HG03139 (cell line): ENCODE measurements at regions not wholly inside any gene's neighbourhood (a gene's known extent, or its start where the extent isn't known, plus 50 kb on each side); places are given as distances from the start of the nearest gene placed in this dataset.
"Not testable (repeated sequence)": the region's sequence is repeated elsewhere in the genome, so short reads cannot be mapped to it uniquely, and the experiment has no call there.

ENCODE experiments used
- ATAC-seq: cut with Tn5 transposase; IDR thresholded peaks from one replicate; pipeline ENCODE4 v1.9.1; 2021; ENCODE audit not compliant: unreplicated experiment

GRCh38 chr15:96046620-96047240 lies 283.8 kb upstream of the NR2F2 start:
- no peak for ATAC-seq

DNA sequence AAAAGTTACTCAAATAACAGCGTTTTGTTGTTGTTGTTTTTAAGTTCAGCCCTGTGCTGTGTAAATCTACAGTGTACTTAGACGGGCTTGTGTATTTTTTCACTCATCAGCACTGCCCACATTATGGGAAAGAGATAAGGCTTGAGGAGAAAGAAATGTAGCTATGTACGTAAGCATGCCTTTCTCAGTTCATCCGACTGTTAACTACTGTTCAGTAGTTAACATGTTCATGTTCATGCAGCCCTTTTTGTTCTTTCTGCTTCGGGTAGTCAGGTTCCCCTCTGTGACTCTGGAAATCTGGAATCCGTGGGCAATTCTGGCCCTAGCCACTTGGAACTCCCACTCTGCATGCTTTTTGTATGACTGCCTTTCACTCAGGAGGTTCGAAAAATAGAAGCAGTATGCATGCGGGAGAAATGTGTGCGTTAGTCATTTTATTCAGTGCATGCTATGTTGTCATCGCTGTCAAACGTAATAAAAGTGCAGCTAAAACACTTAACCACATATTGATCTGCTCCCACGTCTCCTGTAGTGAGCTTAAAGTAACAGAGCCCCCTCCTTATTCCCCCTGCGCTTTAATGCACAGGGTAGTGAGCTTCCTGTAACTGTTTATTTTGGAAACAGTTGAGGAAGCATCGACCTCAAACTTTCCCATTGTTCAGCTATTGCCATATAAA lies 283.1 kb upstream of the NR2F2 start:
- ATAC-seq, result no peak

GRCh38 chr15:96049323-96049722 lies 281.2 kb upstream of the NR2F2 start:
- ATAC-seq, result no peak

- ATAC-seq, result no peak
Measured at GRCh38 chr15:96049766-96050165, 280.7 kb upstream of the NR2F2 start.

- no peak for ATAC-seq
Measured at GRCh38 chr15:96051598-96051997, 278.9 kb upstream of the NR2F2 start.

GRCh38 chr15:96052154-96052553 lies 278.3 kb upstream of the NR2F2 start:
- no peak for ATAC-seq

- ATAC-seq, result no peak
Measured at GRCh38 chr15:96052572-96053030, 277.9 kb upstream of the NR2F2 start.

DNA sequence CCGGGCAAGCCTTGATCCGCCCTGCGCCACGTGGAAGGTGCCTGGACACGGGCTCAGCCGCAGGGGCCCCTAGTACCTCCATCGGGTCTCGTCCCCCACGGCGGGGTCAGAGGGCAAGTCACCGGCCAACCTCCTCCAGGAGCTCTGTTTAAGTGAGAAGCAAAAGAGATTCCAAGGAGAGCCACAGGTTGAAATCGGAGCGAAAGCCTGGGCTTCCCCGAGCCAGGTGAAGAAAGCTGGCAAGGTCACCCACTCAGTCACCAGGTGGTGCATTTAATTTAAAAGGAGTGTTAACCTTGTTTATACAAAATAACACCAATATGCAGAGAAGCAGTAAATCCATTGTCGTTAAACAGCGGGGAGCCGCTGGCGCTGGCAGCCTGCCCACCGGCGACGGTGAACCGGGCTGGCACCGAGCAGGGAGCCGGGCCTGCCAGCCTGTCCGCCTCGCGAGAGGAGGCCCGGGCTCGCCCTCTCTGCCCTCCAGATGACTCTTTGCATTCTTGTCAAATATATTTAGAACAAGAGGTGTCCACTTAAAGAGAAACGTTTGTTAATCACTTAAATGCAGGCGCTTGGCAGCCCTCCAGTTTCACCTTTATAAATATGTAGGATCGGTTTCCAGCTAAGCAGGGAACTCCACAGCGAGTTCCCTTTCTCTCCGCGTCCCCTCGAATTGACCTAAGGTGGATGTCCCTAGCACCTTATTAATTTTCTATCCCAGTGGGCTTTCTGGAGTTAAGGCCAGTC lies 277.3 kb upstream of the NR2F2 start:
- no peak for ATAC-seq

DNA sequence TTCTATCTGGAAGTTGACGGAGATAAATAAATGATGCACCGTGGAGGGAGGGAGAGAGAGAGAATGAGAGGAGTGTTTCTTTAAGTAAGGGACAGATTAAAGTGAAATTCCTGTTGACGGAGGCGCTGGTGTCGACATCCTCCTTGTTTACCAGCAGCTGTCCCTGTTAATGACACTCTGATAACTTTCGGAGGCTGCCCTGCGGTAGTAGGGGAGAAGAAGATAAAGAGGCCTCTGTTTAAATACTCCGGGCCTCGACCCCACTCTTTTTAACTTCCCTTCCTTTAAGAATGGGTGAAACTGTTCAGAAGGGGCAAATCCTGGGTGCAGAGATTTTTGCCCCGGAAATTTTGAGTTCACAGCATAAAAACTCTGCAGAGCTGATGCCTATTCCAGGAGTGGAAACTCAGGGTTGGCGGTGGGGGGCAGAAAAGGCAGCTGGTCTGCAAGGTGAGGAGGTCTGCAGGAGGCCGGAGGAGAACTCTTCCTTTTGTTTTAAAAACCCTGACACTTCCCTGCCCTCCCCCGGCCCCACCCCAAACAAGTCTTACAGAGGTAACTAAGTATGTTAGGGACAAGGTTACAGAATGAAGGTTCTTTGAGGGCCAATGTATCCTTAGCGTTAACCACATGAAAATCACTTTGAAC lies 276.6 kb upstream of the NR2F2 start:
- ATAC-seq, result no peak

- no peak for ATAC-seq
Measured at GRCh38 chr15:96054621-96055020, 275.9 kb upstream of the NR2F2 start.

DNA sequence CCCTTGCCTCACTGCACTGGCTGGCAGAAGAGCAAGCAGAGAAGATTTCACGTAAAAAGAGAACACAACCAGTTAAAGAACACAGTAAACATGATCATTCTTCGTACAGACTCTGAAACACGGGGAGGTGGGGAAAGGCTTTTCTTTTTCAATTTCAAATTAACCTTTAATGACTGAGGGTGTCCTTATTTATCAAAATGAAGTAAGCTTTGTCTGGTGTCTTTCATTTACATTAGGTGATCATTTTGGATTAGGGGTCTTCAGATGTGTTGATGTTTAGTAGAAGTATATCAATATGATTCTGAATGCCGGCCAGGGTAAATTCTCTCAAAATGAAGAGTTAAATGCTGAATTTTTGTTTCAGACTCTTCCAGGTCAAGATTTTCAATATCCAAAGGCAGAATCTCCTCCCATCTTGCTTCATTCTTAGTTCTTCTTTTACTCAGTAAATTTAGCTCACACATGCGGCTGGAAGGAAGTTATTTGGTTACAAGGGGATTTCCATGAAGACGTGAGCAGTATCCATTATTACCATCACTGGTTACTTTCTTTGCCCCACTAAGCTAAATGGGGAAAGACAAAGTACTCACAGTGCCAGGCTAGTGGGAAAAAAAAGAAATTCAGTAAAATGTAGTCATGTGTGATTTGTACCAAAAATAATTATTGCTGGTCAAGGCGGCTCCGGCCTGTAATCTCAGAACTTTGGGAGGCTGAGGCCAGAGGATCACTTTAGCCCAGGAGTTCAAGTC lies 272.2 kb upstream of the NR2F2 start:
- ATAC-seq, result no peak

- ATAC-seq, result not testable (repeated sequence)
Measured at GRCh38 chr15:96058852-96059103, 271.7 kb upstream of the NR2F2 start.

DNA sequence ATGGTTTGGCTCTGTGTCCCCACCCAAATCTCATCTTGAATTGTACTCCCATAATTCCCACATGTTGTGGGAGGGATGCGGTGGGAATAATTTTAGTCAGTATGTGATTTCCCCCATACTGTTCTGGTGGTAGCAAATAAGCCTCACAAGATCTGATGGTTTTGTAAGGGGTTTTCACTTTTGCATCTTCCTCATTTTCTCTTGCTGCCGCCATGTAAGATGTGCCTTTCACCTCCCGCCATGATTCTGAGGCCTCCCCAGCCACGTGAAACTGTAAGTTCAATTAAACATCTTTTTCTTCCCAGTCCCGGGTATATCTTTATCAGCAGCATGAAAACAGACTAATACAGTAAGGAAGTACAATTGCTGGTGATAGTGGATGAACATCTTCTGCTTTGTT lies 269.9 kb upstream of the NR2F2 start:
- ATAC-seq, result not testable (repeated sequence)

GRCh38 chr15:96064351-96064756 lies 266.1 kb upstream of the NR2F2 start:
- ATAC-seq, result no peak

DNA sequence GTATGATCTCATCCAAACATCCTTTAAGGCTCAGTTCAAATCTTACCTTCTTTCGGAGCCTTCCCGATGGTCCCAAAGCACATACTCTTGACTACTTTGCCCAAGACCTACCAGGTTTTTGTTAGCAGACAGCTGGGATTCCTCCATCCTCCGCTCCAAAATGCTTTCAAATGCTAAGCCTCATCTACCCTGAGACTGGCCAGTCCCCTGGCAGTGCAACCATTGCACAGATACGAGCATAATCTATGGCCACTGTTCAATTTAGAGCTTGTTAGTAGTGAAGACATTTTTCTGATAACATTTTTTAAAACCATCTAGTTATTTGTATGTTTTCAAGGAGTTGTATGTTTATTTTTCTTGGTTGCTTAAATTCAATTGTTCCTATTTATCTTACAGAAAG lies 264.4 kb upstream of the NR2F2 start:
- no peak for ATAC-seq

- ATAC-seq, result no peak
Measured at GRCh38 chr15:96066852-96067495, 263.5 kb upstream of the NR2F2 start.

- no peak for ATAC-seq
Measured at GRCh38 chr15:96067677-96068076, 262.8 kb upstream of the NR2F2 start.

DNA sequence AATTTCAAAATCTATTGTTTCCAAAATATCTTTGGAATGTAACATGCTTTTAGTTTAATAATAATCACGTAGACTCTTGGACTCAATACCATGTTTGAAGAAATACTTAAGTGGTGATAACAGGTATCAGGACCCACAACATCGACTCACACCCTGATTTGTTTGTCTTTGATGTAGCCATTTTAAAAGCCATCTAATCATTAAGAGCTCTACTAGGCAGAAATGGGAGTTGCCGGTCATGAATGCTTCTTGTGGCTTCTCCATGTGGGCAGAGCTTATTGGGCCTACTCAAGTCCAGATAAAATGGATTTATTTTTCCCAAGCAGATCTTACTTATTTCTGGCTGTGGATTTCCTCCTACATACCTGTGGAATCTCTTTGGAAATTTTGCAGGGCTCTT lies 261.6 kb upstream of the NR2F2 start:
- ATAC-seq, result no peak

DNA sequence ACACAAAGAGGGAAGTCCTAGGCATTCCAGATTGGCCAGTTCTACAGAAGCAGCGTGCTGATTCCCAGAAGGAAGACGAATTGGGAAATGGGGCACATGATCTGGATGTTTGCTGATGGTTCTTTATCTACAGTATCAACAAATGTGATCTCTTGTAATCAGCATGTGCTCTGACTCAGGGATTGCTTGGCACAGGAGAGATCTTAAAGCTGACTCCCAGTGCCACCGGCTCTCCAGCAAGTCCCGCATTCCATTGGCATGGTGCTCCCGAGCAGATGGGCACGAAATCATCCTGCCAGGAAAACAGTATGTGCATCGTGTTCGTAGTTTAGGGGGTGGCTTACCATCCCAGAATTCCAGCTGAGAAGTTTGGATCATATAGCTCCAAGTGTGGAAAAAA lies 259.9 kb upstream of the NR2F2 start:
- ATAC-seq, result no peak

DNA sequence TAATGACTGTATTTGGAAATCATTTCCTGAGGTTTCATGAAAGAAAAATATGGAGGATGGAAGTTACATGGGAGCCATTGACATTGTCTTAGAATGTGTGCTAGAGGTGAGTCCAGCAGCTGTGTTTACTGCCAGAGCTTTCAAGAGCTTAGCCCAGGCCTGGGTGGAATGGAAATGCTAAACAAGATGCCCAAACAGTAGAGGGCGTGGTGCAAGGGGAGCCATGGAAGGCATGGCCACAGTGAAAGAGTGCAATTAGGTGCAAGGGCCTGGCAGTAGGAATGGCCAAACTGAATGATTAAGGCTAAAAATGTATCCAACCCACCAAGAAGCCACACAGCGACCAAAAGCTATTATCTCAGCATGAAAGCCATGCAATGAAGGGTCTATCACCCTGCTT lies 257.7 kb upstream of the NR2F2 start:
- ATAC-seq, result no peak

GRCh38 chr15:96073908-96074307 lies 256.6 kb upstream of the NR2F2 start:
- no peak for ATAC-seq
